ENCODE measurements at regions not wholly inside any gene's neighbourhood (a gene's known extent, or its start where the extent isn't known, plus 50 kb on each side); places are given as distances from the start of the nearest gene placed in this dataset.

DNA sequence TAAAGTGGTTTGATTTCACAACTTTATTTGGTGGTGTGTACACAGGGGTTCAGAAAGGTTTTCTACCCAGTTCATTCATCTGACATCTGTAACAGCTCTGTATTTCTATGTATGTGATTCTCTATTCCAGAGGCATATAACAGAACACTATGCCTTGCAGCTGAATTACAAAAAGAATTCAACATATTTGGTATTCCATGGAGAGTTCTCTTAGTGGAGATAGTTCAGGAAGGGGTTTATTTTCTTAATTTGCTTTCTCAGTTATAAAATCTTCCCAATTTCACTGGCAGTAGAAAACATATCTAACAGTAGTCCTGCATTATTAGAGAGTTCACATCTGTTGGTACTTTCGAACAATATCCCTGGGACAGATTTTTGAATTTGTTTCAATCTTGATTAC lies 207.9 kb upstream of the LYPLAL1 start:
- no peak for DNase-seq (ENCODE audit: low read depth, low spot score)
- H3K4me3 ChIP-seq (ENCODE audit: low read depth, low read length): no peak overlapping the region
- in situ Hi-C loops (cut with HindIII; ENCODE audit: low sequenced_read_pairs): no loop called here
- TF ChIP-seq, protein P1, sequence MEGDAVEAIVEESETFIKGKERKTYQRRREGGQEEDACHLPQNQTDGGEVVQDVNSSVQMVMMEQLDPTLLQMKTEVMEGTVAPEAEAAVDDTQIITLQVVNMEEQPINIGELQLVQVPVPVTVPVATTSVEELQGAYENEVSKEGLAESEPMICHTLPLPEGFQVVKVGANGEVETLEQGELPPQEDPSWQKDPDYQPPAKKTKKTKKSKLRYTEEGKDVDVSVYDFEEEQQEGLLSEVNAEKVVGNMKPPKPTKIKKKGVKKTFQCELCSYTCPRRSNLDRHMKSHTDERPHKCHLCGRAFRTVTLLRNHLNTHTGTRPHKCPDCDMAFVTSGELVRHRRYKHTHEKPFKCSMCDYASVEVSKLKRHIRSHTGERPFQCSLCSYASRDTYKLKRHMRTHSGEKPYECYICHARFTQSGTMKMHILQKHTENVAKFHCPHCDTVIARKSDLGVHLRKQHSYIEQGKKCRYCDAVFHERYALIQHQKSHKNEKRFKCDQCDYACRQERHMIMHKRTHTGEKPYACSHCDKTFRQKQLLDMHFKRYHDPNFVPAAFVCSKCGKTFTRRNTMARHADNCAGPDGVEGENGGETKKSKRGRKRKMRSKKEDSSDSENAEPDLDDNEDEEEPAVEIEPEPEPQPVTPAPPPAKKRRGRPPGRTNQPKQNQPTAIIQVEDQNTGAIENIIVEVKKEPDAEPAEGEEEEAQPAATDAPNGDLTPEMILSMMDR (IDR thresholded peaks at IDR 0.05; ENCODE audit: low read depth, low read length): no peak

DNA sequence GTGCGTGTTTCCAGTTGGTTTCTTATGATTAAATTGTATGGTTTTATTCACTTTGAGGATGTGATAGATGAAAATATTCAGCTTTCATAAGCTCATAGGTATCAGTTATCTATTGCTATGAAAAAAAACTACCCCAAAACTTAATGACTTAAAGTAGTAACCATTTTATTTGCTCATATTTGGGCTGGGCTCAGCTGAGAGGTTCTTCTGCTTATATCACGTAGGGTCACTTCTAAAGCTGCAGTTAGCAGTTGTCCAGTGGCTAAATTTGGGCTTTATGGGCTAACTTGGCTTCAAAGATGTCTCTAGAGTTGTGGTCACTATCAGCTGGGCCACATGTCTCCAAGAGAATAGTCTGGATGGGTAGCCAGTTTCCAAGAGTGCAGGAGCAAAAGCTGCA lies 206.4 kb upstream of the LYPLAL1 start:
- DNase-seq (ENCODE audit: low read depth, low spot score): no peak
- in situ Hi-C loops (cut with HindIII; ENCODE audit: low sequenced_read_pairs): no loop called here
- H3K4me3 ChIP-seq (ENCODE audit: low read depth, low read length): no peak overlapping the region
- TF ChIP-seq, protein P1 (IDR thresholded peaks at IDR 0.05; ENCODE audit: low read depth, low read length): no peak

DNA sequence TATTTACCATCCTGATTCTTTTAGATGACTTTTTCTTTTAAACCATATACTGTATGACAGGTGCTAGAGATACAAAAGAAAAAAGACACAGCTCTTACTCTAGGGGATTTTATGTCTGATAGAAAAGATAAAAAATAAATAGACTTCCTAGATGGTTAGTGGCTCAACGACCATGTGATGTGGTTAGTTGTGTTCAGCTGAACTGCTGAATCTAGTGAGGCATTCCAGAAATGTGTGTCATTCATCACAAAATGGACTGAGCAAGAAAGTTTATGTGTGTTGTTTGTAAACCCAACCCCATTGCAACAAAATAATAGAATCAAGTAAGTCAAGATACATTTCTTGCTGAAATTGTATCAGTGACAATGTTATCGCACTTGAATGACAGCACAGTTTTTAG lies 205.8 kb upstream of the LYPLAL1 start:
- no peak overlapping the region for H3K4me3 ChIP-seq (ENCODE audit: low read depth, low read length)
- in situ Hi-C loops (cut with HindIII; ENCODE audit: low sequenced_read_pairs): no loop called here
- DNase-seq (ENCODE audit: low read depth, low spot score): peak; percentile 36
- TF ChIP-seq, protein P1 (IDR thresholded peaks at IDR 0.05; ENCODE audit: low read depth, low read length): no peak

DNA sequence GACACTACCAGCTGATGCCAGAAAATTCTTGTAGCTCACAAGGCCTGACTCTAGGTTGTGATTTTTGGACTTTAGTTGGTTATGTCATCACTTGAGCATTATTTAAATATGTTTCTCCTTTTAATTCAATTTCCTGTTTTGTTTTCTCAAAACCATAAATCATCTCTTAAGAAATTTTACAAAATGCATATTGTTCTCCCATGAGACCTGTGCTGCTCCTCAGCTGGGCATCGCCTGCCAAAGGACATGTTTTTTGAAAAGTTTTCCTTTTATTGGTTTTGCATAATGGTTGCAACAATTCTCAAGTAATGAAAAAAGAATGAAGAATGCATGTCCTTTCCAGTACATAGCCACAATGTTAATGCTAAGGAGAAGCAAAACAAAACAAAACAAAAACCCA lies 204.7 kb upstream of the LYPLAL1 start:
- H3K4me3 ChIP-seq (ENCODE audit: low read depth, low read length): no peak overlapping the region
- TF ChIP-seq, protein P1 (IDR thresholded peaks at IDR 0.05; ENCODE audit: low read depth, low read length): no peak

DNA sequence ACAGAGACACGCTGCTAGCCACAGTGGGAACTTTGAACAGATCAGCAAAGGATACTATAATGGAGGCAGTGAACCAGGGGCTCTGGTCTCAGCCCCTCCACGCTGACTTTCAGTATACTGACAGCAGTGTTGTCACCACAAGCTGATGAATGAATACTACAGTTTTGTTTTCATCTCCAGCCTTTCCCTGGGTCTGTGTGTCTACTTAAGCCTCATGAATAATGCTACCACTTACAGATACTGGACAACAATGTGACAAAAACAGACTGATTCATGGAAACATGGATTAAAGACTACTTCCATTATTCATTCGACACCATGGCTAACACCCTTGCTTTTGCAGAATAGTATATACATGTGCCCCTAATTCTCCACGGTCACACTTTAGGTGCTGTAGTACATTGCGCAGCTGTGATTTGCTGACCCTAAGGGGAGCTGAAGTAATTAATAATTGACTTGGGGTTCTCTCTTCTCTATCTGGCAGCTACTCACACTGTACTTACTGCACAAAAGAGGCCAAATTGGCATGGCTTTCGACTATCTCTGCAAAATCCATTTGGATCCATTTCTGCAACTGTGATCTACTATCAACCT lies 203.2 kb upstream of the LYPLAL1 start:
- in situ Hi-C loops (cut with HindIII; ENCODE audit: low sequenced_read_pairs): no loop called here
- TF ChIP-seq, protein P1 (IDR thresholded peaks at IDR 0.05; ENCODE audit: low read depth, low read length): no peak
- no peak for DNase-seq (ENCODE audit: low read depth, low spot score)
- H3K4me3 ChIP-seq (ENCODE audit: low read depth, low read length): no peak overlapping the region

More for the DNA sequence above, 204.7 kb upstream of the LYPLAL1 start:
- no peak for DNase-seq (ENCODE audit: low read depth, low spot score)
- in situ Hi-C loops (cut with HindIII; ENCODE audit: low sequenced_read_pairs): no loop called here

DNA sequence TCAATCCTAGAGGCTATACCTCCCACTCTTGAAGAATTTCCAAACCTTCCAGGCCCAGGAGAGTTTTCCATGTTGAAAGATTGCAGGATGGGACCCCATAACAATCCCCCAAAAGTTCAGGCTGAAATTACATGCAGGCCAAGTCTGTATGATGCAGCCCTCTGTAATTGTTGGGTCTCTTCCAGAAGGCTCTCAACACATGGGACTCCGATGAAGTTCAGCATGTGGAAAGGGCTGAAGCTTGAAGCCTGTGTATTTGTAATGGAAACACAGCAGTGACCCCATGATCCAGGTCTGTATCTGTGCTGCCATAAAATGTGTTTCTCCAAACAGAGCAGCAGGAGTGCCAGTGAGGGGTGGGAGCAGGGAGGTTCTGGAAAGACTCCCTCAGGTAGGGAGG lies 202.5 kb upstream of the LYPLAL1 start:
- peak; percentile 10 for DNase-seq (ENCODE audit: low read depth, low spot score)
- H3K4me3 ChIP-seq (ENCODE audit: low read depth, low read length): no peak overlapping the region
- TF ChIP-seq, protein P1 (IDR thresholded peaks at IDR 0.05; ENCODE audit: low read depth, low read length): no peak
- in situ Hi-C loops (cut with HindIII; ENCODE audit: low sequenced_read_pairs): no loop called here

All from astrocyte of the spinal cord (primary cell).